Esophagus mucosa (tissue), 1 donor: ENCODE measurements at regions not wholly inside any gene's neighbourhood (a gene's known extent, or its start where the extent isn't known, plus 50 kb on each side); places are given as distances from the start of the nearest gene placed in this dataset.

ENCODE experiments used
- ATAC-seq: fragments of 200-7000 bp; cut with Tn5 transposase; one replicate; pipeline ENCODE4 v1.9.1; 2020
- donor health status: DM: yes; HTN: yes; CAD: no.

DNA sequence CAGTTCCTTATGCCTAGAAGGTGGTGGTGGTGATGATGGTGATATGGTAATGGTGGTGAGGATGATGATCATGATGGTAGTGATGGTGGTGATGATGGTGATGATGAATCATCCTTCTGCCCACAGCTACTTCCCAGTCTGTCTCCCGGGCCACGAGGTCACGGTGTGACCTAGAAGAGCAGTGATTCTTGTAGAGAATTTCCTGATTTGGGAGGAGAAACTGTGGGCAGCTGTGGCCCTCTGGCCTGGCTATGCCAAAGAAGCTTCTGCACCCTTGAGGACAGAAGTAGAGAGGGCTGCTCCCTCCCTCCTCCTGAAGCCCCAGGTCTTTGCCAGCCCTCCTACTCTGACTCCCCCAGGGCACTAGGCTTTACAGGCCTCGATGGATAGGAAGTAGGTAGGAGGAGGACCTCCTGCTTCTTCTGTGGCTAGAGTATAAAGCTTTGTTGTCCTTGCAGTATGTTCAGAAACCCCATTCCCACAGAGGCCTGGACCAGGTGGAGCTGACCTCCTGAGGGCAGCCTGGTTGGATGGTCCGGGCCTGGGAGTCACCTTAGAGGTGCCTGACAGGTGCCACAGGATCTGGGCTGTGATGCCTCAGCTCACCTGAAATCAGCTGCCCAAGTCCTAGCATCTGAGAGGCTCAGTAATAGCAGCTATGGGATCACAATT, 57.9 kb upstream of the EPAS1 start:
- no peak for ATAC-seq

DNA sequence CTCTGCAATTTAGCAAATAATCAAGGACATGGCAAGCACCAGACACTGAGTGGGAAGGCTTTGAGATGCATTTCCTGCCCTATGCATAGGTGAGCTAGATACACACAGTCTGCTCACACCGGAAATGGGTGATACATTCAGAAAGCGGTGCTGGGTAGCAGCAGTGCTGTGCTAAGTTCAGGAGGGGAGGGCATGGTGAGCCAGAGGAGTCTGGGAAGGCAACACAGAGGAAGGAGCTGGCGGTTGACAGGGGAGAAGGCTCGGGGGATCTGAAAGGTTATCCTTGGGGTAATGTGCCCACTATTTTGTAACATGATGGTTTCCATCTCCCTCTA, 57.4 kb upstream of the EPAS1 start:
- no peak for ATAC-seq

GRCh38 chr2:46241344-46241743, 55.9 kb upstream of the EPAS1 start:
- ATAC-seq: peak; percentile 93

GRCh38 chr2:46245869-46246268, 51.3 kb upstream of the EPAS1 start:
- ATAC-seq: no peak

DNA sequence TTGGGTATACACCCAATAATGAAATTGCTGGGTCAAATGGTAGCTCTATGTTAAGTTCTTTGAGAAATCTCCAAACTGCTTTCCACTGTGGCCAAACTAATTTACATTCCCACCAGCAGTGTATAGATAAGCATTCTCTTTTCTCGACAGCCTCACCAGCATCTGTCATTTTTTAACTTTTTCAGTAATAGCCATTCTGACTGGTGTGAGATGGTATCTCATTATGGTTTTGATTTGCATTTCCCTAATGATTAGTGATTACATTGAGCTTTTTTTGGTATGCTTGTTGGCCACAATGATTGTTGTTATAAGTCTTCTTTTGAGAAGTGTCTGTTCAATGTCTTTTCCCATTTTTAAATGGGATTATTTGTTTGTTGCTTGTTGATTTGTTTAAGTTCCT, 50.4 kb upstream of the EPAS1 start:
- ATAC-seq: no peak
